DOHH2 (cell line): ENCODE measurements at regions not wholly inside any gene's neighbourhood (a gene's known extent, or its start where the extent isn't known, plus 50 kb on each side); places are given as distances from the start of the nearest gene placed in this dataset.
A peak's percentile ranks its signal among the peaks of the same experiment; 100 is the strongest.

Experiments used
- H3F3A ChIP-seq: fragments of 200-600 bp; sonication (generic), shearing (Covaris generic); 2 replicates; pipeline ENCODE4 v1.6.0; 2016; ENCODE audit warnings: antibody characterized with exemption, mild to moderate bottlenecking; ENCODE audit not compliant: control insufficient read depth, insufficient read depth
- H3K27ac ChIP-seq: fragments of 200-600 bp; sonication (generic); 2 replicates; pipeline ENCODE4 v1.5.1; 2014; ENCODE audit warnings: low read depth, mild to moderate bottlenecking, low read length, moderate library complexity
- H3K27me3 ChIP-seq: fragments of 200-600 bp; sonication (generic); 2 replicates; pipeline ENCODE4 v1.6.1; 2014; ENCODE audit warnings: mild to moderate bottlenecking, low read length, mixed read lengths; ENCODE audit not compliant: control insufficient read depth
- H3K36me3 ChIP-seq: fragments of 200-600 bp; sonication (generic); 2 replicates; pipeline ENCODE4 v1.6.1; 2014; ENCODE audit warnings: mild to moderate bottlenecking, low read length, moderate library complexity, mixed read lengths; ENCODE audit not compliant: control insufficient read depth
- H3K4me1 ChIP-seq: fragments of 200-600 bp; sonication (generic); 2 replicates; pipeline ENCODE4 v1.6.1; 2014; ENCODE audit warnings: mild to moderate bottlenecking, low read length, mixed read lengths; ENCODE audit not compliant: control insufficient read depth
- H3K4me2 ChIP-seq: fragments of 200-600 bp; sonication (generic); 2 replicates; pipeline ENCODE4 v1.6.0; 2014; ENCODE audit warnings: mild to moderate bottlenecking, low read length, moderate library complexity
- H3K4me3 ChIP-seq: fragments of 200-600 bp; sonication (generic); 2 replicates; pipeline ENCODE4 v1.5.1; 2014; ENCODE audit warnings: mild to moderate bottlenecking, low read length, mixed read lengths
- H3K79me2 ChIP-seq: fragments of 200-600 bp; sonication (generic); 2 replicates; pipeline ENCODE4 v1.6.1; 2014; ENCODE audit warnings: mild to moderate bottlenecking, low read length, mixed read lengths; ENCODE audit not compliant: control insufficient read depth
- H3K9me2 ChIP-seq: fragments of 200-600 bp; sonication (generic); replicated peaks from 2 replicates; pipeline ENCODE4 v1.6.1; 2014; ENCODE audit warnings: mild to moderate bottlenecking, low read length, mixed read lengths; ENCODE audit not compliant: control insufficient read depth
- H3K9me3 ChIP-seq: fragments of 200-600 bp; sonication (generic); 2 replicates; pipeline ENCODE4 v1.6.1; 2014; ENCODE audit warnings: antibody characterized with exemption, low read length, mixed read lengths; ENCODE audit not compliant: control insufficient read depth, insufficient read depth
- H4K20me1 ChIP-seq: fragments of 200-600 bp; sonication (generic); 2 replicates; pipeline ENCODE4 v1.6.0; 2014; ENCODE audit warnings: low read depth, mild to moderate bottlenecking, antibody characterized with exemption, low read length, moderate library complexity; ENCODE audit not compliant: control insufficient read depth, insufficient read depth
- CTCF ChIP-seq: fragments of 200-600 bp; sonication (generic); IDR thresholded peaks from one replicate; pipeline ENCODE4 v1.5.1; 2014; ENCODE audit warnings: antibody characterized with exemption, mild to moderate bottlenecking, low read depth, low read length; ENCODE audit not compliant: poor library complexity, severe bottlenecking
- EZH2phosphoT487 ChIP-seq: fragments of 200-600 bp; sonication (generic); IDR thresholded peaks from 2 replicates; pipeline ENCODE4 v1.6.1; 2017; ENCODE audit warnings: borderline replicate concordance, mild to moderate bottlenecking, antibody characterized with exemption, low read length, moderate library complexity, mixed read lengths

GRCh38 chr5:96338091-96338490 lies 95.0 kb downstream of the PCSK1 start:
- H3K27me3 ChIP-seq: peaks cover 7% of the 10 kb centered on the region
- H3K4me3 ChIP-seq: no peak overlapping the region
- H3F3A ChIP-seq: no peaks in the 10 kb centered on the region
- no peaks in the 10 kb centered on the region for H3K9me2 ChIP-seq
- H4K20me1 ChIP-seq: no peaks in the 10 kb centered on the region
- TF ChIP-seq CTCF: no peak
- no peak for TF ChIP-seq EZH2phosphoT487
- no peak overlapping the region for H3K27ac ChIP-seq
- H3K79me2 ChIP-seq: no peaks in the 10 kb centered on the region
- H3K4me2 ChIP-seq: no peak overlapping the region
- no peaks in the 10 kb centered on the region for H3K9me3 ChIP-seq
- no peaks in the 10 kb centered on the region for H3K36me3 ChIP-seq
- H3K4me1 ChIP-seq: no peaks in the 10 kb centered on the region

DNA sequence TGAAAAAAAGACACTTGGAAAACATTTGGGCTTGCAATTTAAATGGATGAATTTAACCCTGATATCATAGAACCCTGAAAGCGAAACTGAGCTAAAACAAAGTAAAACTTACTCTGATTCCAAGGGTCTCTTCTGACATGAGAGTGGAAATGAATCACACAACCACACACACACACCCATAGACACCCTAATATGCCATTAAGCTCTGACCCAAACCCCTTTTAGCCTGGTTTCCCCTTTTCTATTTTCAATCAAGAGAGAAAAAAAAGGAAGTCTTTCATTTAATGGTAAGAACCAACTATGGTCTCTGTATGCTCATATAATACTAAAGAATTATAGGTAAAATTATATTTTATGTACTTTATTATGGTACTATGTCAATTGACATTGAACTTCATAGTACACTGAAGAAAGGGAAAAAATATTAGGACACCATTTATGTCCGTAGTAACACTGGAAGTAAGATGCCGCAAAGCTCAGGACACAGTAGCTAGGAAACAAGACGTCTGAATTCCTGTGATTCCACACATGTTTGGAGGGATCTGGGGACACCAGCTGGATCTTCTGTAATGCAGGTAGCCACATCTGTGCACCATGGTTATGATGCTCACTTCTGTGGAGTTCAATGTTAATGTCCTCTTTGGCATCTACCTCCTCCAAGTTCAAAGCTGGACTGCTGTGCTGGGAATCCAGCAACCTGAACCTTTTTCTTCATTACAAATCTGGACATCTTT lies 95.8 kb downstream of the PCSK1 start:
- H3K79me2 ChIP-seq: no peaks in the 10 kb centered on the region
- H3K9me2 ChIP-seq: no peaks in the 10 kb centered on the region
- H3K9me3 ChIP-seq: no peaks in the 10 kb centered on the region
- H3K36me3 ChIP-seq: no peaks in the 10 kb centered on the region
- H3K4me3 ChIP-seq: no peak overlapping the region
- H4K20me1 ChIP-seq: no peaks in the 10 kb centered on the region
- H3K27ac ChIP-seq: no peak overlapping the region
- no peak for TF ChIP-seq EZH2phosphoT487
- H3K4me2 ChIP-seq: no peak overlapping the region
- H3K27me3 ChIP-seq: peaks cover 7% of the 10 kb centered on the region
- H3K4me1 ChIP-seq: no peaks in the 10 kb centered on the region
- H3F3A ChIP-seq: no peaks in the 10 kb centered on the region

DNA sequence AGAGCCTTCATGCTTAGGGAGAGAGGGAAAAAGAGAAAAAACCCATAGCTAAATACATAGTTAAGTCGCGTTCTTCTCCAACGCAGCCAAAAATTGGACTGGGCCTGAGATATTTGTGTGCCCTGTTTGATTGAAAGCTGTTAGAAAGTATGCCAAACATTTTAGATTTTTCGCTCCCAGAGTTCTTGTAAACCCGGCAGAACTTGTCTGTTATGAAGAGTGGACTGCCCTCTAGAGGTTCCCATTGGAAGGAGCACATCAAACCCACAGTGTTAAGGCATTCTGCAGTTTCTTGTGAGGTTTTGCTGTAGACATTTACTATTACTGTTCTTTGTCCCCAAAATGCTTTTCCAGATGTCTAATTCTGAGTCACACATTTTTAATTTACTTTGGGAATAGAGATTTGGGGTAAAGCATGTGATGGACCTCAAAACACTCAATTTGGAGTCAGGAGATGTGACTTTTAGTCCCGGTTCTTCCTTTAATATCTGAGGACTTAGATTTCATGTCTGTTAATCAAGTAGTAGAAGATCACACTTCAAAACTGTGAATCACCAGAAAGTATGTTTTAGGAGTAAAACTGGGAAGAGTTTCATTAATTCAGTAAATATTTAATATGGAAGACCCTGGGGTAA lies 96.6 kb downstream of the PCSK1 start:
- Histone ChIP-seq H3K27ac (no peak overlapping the region), H3K4me3 (no peak overlapping the region), H4K20me1 (no peaks in the 10 kb centered on the region), H3K79me2 (no peaks in the 10 kb centered on the region), H3K9me3 (no peaks in the 10 kb centered on the region), H3K4me1 (no peaks in the 10 kb centered on the region), H3K36me3 (no peaks in the 10 kb centered on the region), H3K27me3 (peaks cover 7% of the 10 kb centered on the region), H3K4me2 (peak overlapping the region; percentile 40; the same call in 1 of the 2 replicates), H3F3A (no peaks in the 10 kb centered on the region), H3K9me2 (no peaks in the 10 kb centered on the region)
- TF ChIP-seq EZH2phosphoT487 (no peak), CTCF (peak; percentile 80)

DNA sequence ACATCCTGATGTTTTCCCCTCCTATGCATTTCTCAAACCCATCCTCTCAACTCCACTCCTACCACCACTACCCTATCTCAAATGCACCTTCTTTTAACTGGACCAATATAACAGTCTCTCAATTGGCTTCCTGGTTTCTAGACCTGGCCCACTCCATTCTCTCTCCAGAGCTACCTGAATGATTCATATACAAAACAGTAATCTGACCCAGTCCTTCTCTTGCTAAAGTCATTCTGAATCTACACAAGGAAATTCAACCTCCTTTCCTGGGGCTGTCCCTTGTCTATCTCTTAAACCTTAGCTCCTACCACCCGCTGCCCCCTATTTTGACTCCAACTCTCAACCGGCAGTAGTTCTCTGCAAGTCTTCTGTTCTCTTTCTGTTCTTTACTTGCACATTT lies 97.2 kb downstream of the PCSK1 start:
- Histone ChIP-seq H4K20me1 (no peaks in the 10 kb centered on the region), H3K27me3 (peaks cover 7% of the 10 kb centered on the region), H3K4me2 (no peak overlapping the region), H3K9me3 (no peaks in the 10 kb centered on the region), H3K9me2 (no peaks in the 10 kb centered on the region), H3K4me1 (no peaks in the 10 kb centered on the region), H3K4me3 (no peak overlapping the region), H3K36me3 (no peaks in the 10 kb centered on the region), H3K27ac (no peak overlapping the region), H3K79me2 (no peaks in the 10 kb centered on the region), H3F3A (no peaks in the 10 kb centered on the region)
- TF ChIP-seq CTCF (no peak), EZH2phosphoT487 (no peak)
